SK-N-SH (cell line): ENCODE measurements at regions not wholly inside any gene's neighbourhood (a gene's known extent, or its start where the extent isn't known, plus 50 kb on each side); places are given as distances from the start of the nearest gene placed in this dataset.

Experiments
- CTCF ChIA-PET: fragments of 300-600, 350-600 bp; formaldehyde crosslinking; extraction: SDS; loops from one replicate; lab custom pipeline; 2021; lab: Yijun Ruan, JAX
- POLR2A ChIA-PET: fragments of 350-600 bp; sonication (Branson Sonifier 250); formaldehyde crosslinking; extraction: SDS; loops from one replicate; lab custom pipeline; 2020; ENCODE audit warnings: antibody characterized with exemption, inconsistent platforms; lab: Yijun Ruan, JAX
- DNase-seq: peaks from one replicate; pipeline ENCODE4 v3.0.0; 2012
- H2AFZ ChIP-seq: fragments of 200-600 bp; sonication (generic); 2 replicates; pipeline ENCODE4 v1.8.1; 2016; ENCODE audit warnings: antibody characterized with exemption, mild to moderate bottlenecking, low read depth
- H3F3A ChIP-seq: fragments of 200-600 bp; sonication (generic); replicated peaks from 2 replicates; pipeline ENCODE3; 2016; ENCODE audit warnings: antibody characterized with exemption, mild to moderate bottlenecking; ENCODE audit not compliant: insufficient read depth
- H3K27ac ChIP-seq, 2 experiments: fragments of 200-500 bp in 1 of 2; fragments of 200-600 bp in 1 of 2; sonication (Bioruptor generic) in 1 of 2; sonication (generic), shearing (Covaris generic) in 1 of 2; 2 replicates each; pipeline versions ENCODE4 v1.5.1 to v1.6.1; 2014 to 2016; ENCODE audit warnings: low read depth in 2 of 2, inconsistent platforms in 1 of 2, low read length in 1 of 2, mild to moderate bottlenecking in 1 of 2, mixed read lengths in 1 of 2
- H3K27me3 ChIP-seq: fragments of 200-600 bp; sonication (generic), shearing (Covaris generic); 2 replicates; pipeline ENCODE4 v1.6.1; 2016; ENCODE audit warnings: mixed run types; ENCODE audit not compliant: insufficient read depth
- H3K36me3 ChIP-seq, 2 experiments: fragments of 200-500 bp in 1 of 2; fragments of 200-600 bp in 1 of 2; sonication (Bioruptor generic) in 1 of 2; sonication (generic) in 1 of 2; replicated peaks in 1 of 2; 2 replicates each; pipeline versions ENCODE3 to v1.5.1; 2014 to 2016; ENCODE audit warnings: low read length in 1 of 2, mild to moderate bottlenecking in 1 of 2; ENCODE audit not compliant: insufficient read depth in 2 of 2, control insufficient read depth in 1 of 2
- H3K4me1 ChIP-seq, 2 experiments: fragments of 200-500 bp in 1 of 2; fragments of 200-600 bp in 1 of 2; sonication (Bioruptor generic) in 1 of 2; sonication (generic), shearing (Covaris generic) in 1 of 2; 2 replicates each; pipeline versions ENCODE4 v1.5.1 to v1.6.1; 2014 to 2016; ENCODE audit warnings: low read depth in 1 of 2, low read length in 1 of 2, mixed run types in 1 of 2; ENCODE audit not compliant: insufficient read depth in 2 of 2, control insufficient read depth in 1 of 2
- H3K4me2 ChIP-seq: fragments of 200-600 bp; sonication (generic), shearing (Covaris generic); 2 replicates; pipeline ENCODE4 v1.6.1; 2017; ENCODE audit warnings: mixed run types
- H3K4me3 ChIP-seq, 2 experiments: fragments of 200-500 bp in 1 of 2; fragments of 200-600 bp in 1 of 2; sonication (Bioruptor generic) in 1 of 2; sonication (generic), shearing (Covaris generic) in 1 of 2; 2 replicates each; pipeline versions ENCODE4 v1.5.1 to v1.8.1; 2014 to 2016; ENCODE audit warnings: low read depth in 2 of 2, inconsistent platforms in 1 of 2, low read length in 1 of 2, mild to moderate bottlenecking in 1 of 2, mixed read lengths in 1 of 2, moderate library complexity in 1 of 2
- H3K79me2 ChIP-seq: fragments of 200-600 bp; sonication (generic); 2 replicates; pipeline ENCODE4 v1.8.1; 2017; ENCODE audit warnings: mild to moderate bottlenecking; ENCODE audit not compliant: insufficient read depth
- H3K9ac ChIP-seq: fragments of 200-600 bp; sonication (generic); 2 replicates; pipeline ENCODE4 v1.6.1; 2017; ENCODE audit warnings: mixed run types
- H3K9me2 ChIP-seq: fragments of 200-600 bp; sonication (generic); 2 replicates; pipeline ENCODE4 v1.6.1; 2017; ENCODE audit warnings: mixed run types
- H3K9me3 ChIP-seq: fragments of 200-600 bp; sonication (generic); 2 replicates; pipeline ENCODE4 v1.6.1; 2017; ENCODE audit warnings: mixed run types, mild to moderate bottlenecking, moderate library complexity
- H4K20me1 ChIP-seq: fragments of 200-600 bp; sonication (generic); 2 replicates; pipeline ENCODE4 v1.6.1; 2017; ENCODE audit warnings: mild to moderate bottlenecking, mixed run types; ENCODE audit not compliant: insufficient read depth
- CTCF ChIP-seq: fragments of 200-600 bp; sonication (generic); IDR thresholded peaks from 2 replicates; pipeline ENCODE4 v1.6.1; 2017; ENCODE audit warnings: antibody characterized with exemption, mild to moderate bottlenecking, moderate library complexity
- ELF1 ChIP-seq: IDR thresholded peaks from 2 replicates; pipeline ENCODE4 v1.4.0; 2012
- FOXJ3 ChIP-seq: sonication (generic); formaldehyde crosslinking; IDR thresholded peaks from 2 replicates; pipeline ENCODE4 v1.5.1; 2020; ENCODE audit warnings: mild to moderate bottlenecking, missing genetic modification reagents
- FOXM1 ChIP-seq: IDR thresholded peaks from 2 replicates; pipeline ENCODE4 v1.4.0; 2012; ENCODE audit warnings: low read depth, mild to moderate bottlenecking
- GABPA ChIP-seq: IDR thresholded peaks from 2 replicates; pipeline ENCODE4 v1.4.0; 2012; ENCODE audit warnings: low read depth, mild to moderate bottlenecking
- GATA2 ChIP-seq: sonication (generic); formaldehyde crosslinking; IDR thresholded peaks from 2 replicates; pipeline ENCODE4 v1.5.0; 2020; ENCODE audit warnings: mild to moderate bottlenecking, missing genetic modification reagents
- MEF2A ChIP-seq: IDR thresholded peaks from 2 replicates; pipeline ENCODE4 v1.4.0; 2012; ENCODE audit warnings: low read depth, borderline replicate concordance
- MXI1 ChIP-seq: IDR thresholded peaks from 2 replicates; pipeline ENCODE4 v1.6.1; 2012; ENCODE audit warnings: mild to moderate bottlenecking, low read depth, low read length, improper control_type of control experiment
- NFIC ChIP-seq: IDR thresholded peaks from 2 replicates; pipeline ENCODE4 v1.4.0; 2012; ENCODE audit warnings: borderline replicate concordance
- RAD21 ChIP-seq: IDR thresholded peaks from 2 replicates; pipeline ENCODE4 v1.6.1; 2012; ENCODE audit warnings: mild to moderate bottlenecking, low read length
- USF1 ChIP-seq: IDR thresholded peaks from 2 replicates; pipeline ENCODE4 v1.4.0; 2012; ENCODE audit warnings: low read depth, borderline replicate concordance
- YY1 ChIP-seq: IDR thresholded peaks from 2 replicates; pipeline ENCODE4 v1.4.0; 2012; ENCODE audit warnings: low read depth, mild to moderate bottlenecking
- WGBS: methylation state at CpG from one replicate; pipeline ENCODE4 v1.1.6; 2017; ENCODE audit warnings: low lambda C conversion rate; 5-methylcytosine and 5-hydroxymethylcytosine counted together

GRCh38 chr6:68559070-68559469 is 76.0 kb upstream of the ADGRB3 start:
- Histone ChIP-seq H3K79me2 (no peaks in the 10 kb centered on the region), H3K4me1 (peaks cover 0 to 2% of the 10 kb centered on the region in 2 experiments; a peak in 2 of 4 replicates), H3K27me3 (no peaks in the 10 kb centered on the region), H3K27ac (no peak overlapping the region; a peak in 2 of 4 replicates), H3K36me3 (no peaks in the 10 kb centered on the region), H3K9me3 (no peaks in the 10 kb centered on the region), H3K9me2 (no peaks in the 10 kb centered on the region), H3F3A (no peaks in the 10 kb centered on the region), H3K4me3 (no peak overlapping the region), H4K20me1 (no peaks in the 10 kb centered on the region), H2AFZ (no peak overlapping the region), H3K4me2 (no peak overlapping the region), H3K9ac (no peak overlapping the region)
- DNase-seq = peak; percentile 19
- POLR2A ChIA-PET = interaction anchor here (1.7 kb wide), 1 partner anchor 76 kb away, joined by 7 read pairs; the partner anchor contains the start of gene ADGRB3
- 30% methylated on average over 1 of the region's 1 CpG for WGBS
- no peak for TF ChIP-seq FOXM1
- peak; percentile 65 for TF ChIP-seq RAD21
- no peak for TF ChIP-seq FOXJ3 (CRISPR knock-in tag)
- TF ChIP-seq GATA2 = no peak
- TF ChIP-seq MEF2A = no peak
- TF ChIP-seq USF1 = no peak
- peak; percentile 32; the same call in 1 of the 2 replicates for TF ChIP-seq MXI1
- TF ChIP-seq GABPA = no peak
- CTCF ChIA-PET = interaction anchor here (1.0 to 2.4 kb wide), 5 partner anchors 15 to 225 kb away, joined by 3 to 10 read pairs (median 3); no protein-coding TSS in a partner anchor

- Histone ChIP-seq H3K79me2 (no peaks in the 10 kb centered on the region), H2AFZ (no peak overlapping the region), H3K4me3 (no peak overlapping the region)
- WGBS = 23% methylated on average over 1 of the region's 1 CpG
- POLR2A ChIA-PET = no interaction called here
- TF ChIP-seq ELF1 = no peak
- no peak for TF ChIP-seq CTCF
- TF ChIP-seq YY1 = no peak
- TF ChIP-seq NFIC = no peak
- no peak for TF ChIP-seq GATA2
- TF ChIP-seq, all 33 proteins: peak for 0
- no peaks in the 10 kb centered on the region for H3F3A ChIP-seq
- no peak overlapping the region for H3K4me2 ChIP-seq
- no peaks in the 10 kb centered on the region for H3K9me2 ChIP-seq
- no peaks in the 10 kb centered on the region for H3K27me3 ChIP-seq
- H3K9ac ChIP-seq = no peak overlapping the region
- CTCF ChIA-PET = no interaction called here
- no peaks in the 10 kb centered on the region for H3K36me3 ChIP-seq
- no peak for DNase-seq
- H3K9me3 ChIP-seq = no peaks in the 10 kb centered on the region
- H3K27ac ChIP-seq = no peak overlapping the region
- no peaks in the 10 kb centered on the region for H3K4me1 ChIP-seq
- H4K20me1 ChIP-seq = no peaks in the 10 kb centered on the region
These were observed 88.5 kb upstream of the ADGRB3 start for GRCh38 chr6:68546620-68547019.
